ENCODE measurements at regions not wholly inside any gene's neighbourhood (a gene's known extent, or its start where the extent isn't known, plus 50 kb on each side); places are given as distances from the start of the nearest gene placed in this dataset.

GRCh38 chr14:104373855-104374717 lies 205.5 kb upstream of the C14orf180 start:
- no peak for DNase-seq

GRCh38 chr14:104374718-104375080 lies 204.9 kb upstream of the C14orf180 start:
- no peak for DNase-seq

GRCh38 chr14:104375551-104376201 lies 203.9 kb upstream of the C14orf180 start:
- DNase-seq, result no peak

- no peak for DNase-seq
Measured at GRCh38 chr14:104376202-104377140, 203.1 kb upstream of the C14orf180 start.

GRCh38 chr14:104377256-104377655 lies 202.3 kb upstream of the C14orf180 start:
- DNase-seq, result no peak

- no peak for DNase-seq
Measured at GRCh38 chr14:104378698-104379113, 200.9 kb upstream of the C14orf180 start.

GRCh38 chr14:104382361-104383087 lies 197.0 kb upstream of the C14orf180 start:
- DNase-seq, result no peak

- no peak for DNase-seq
Measured at GRCh38 chr14:104383088-104383995, 196.2 kb upstream of the C14orf180 start.

- DNase-seq, result no peak
Measured at GRCh38 chr14:104383996-104384775, 195.4 kb upstream of the C14orf180 start.

GRCh38 chr14:104384776-104385071 lies 194.8 kb upstream of the C14orf180 start:
- DNase-seq, result no peak

GRCh38 chr14:104385111-104385510 lies 194.5 kb upstream of the C14orf180 start:
- DNase-seq, result no peak

- no peak for DNase-seq
Measured at GRCh38 chr14:104385531-104386101, 193.9 kb upstream of the C14orf180 start.

GRCh38 chr14:104386151-104386841 lies 193.3 kb upstream of the C14orf180 start:
- DNase-seq, result no peak

- DNase-seq, result no peak
Measured at GRCh38 chr14:104387022-104388010, 192.2 kb upstream of the C14orf180 start.

- no peak for DNase-seq
Measured at GRCh38 chr14:104388011-104388521, 191.5 kb upstream of the C14orf180 start.

- no peak for DNase-seq
Measured at GRCh38 chr14:104388541-104389325, 190.8 kb upstream of the C14orf180 start.

Measured in NCI-H1436 (cell line).